OCI-LY3 (cell line): ENCODE measurements at regions not wholly inside any gene's neighbourhood (a gene's known extent, or its start where the extent isn't known, plus 50 kb on each side); places are given as distances from the start of the nearest gene placed in this dataset.

Source experiments
- EZH2phosphoT487 ChIP-seq: fragments of 200-600 bp; shearing (Covaris generic); IDR thresholded peaks from 2 replicates; pipeline ENCODE4 v1.6.1; 2018; ENCODE audit warnings: antibody characterized with exemption, mixed run types, low read depth
- TF ChIP-seq, protein P1 (sequence below): fragments of 200-600, 300-600 bp; sonication (generic); IDR thresholded peaks from 2 replicates; pipeline ENCODE4 v1.5.1; 2014; ENCODE audit warnings: antibody characterized with exemption, low read length, low read depth

DNA sequence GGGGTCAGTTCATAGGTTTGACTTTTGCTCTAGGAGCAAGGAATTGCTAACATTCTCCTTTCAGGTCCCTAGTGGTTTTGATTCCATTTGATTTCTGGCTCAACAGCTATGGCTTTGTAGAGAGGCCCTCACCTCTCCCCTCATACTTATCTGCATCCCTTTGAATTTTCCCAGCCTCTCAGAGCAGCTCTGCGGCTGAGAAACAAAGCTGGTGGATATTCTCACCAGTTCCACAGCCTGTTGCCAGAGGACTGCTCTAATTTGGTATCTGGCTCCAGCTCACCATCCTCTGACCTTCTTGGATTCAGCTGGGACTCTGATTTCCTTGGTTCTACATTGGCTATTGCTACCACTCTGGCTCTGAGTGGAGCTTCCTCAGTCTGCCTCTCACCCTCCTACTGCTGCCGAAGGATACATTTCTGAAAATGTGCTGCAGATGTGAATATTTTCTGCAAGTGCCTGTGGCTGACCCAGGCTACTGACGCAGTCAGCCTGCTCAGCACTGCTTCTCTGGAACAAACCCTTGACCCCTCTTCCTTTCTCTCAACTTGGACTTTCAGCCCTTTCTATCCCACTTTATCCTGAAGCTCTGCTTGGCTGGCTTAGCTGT is 110.9 kb upstream of the ENPEP start:
- no peak for TF ChIP-seq EZH2phosphoT487
- TF ChIP-seq, protein P1, sequence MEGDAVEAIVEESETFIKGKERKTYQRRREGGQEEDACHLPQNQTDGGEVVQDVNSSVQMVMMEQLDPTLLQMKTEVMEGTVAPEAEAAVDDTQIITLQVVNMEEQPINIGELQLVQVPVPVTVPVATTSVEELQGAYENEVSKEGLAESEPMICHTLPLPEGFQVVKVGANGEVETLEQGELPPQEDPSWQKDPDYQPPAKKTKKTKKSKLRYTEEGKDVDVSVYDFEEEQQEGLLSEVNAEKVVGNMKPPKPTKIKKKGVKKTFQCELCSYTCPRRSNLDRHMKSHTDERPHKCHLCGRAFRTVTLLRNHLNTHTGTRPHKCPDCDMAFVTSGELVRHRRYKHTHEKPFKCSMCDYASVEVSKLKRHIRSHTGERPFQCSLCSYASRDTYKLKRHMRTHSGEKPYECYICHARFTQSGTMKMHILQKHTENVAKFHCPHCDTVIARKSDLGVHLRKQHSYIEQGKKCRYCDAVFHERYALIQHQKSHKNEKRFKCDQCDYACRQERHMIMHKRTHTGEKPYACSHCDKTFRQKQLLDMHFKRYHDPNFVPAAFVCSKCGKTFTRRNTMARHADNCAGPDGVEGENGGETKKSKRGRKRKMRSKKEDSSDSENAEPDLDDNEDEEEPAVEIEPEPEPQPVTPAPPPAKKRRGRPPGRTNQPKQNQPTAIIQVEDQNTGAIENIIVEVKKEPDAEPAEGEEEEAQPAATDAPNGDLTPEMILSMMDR, result no peak
